ENCODE measurements at regions not wholly inside any gene's neighbourhood (a gene's known extent, or its start where the extent isn't known, plus 50 kb on each side); places are given as distances from the start of the nearest gene placed in this dataset.

GRCh38 chr17:43315858-43316521, 82.2 kb upstream of the RNU2-1 start:
- 1 to 2% methylated on average over 15 of the region's 15 CpGs for WGBS, 2 donors
- intact Hi-C loops (cut with DNase I; ENCODE audit: low total_unique reads), result no loop called here
- Histone ChIP-seq H3K4me3 (no peak overlapping the region), H3K9me3 (no peaks in the 10 kb centered on the region), H3K27me3 (no peaks in the 10 kb centered on the region), H3K36me3 (ENCODE audit: low read depth, missing control alignments) (no peaks in the 10 kb centered on the region), H3K27ac (no peak overlapping the region), H3K4me1 (no peaks in the 10 kb centered on the region)
- no peak for TF ChIP-seq CTCF (IDR thresholded peaks at IDR 0.05)
- DNase-seq, result no peak

GRCh38 chr17:43315369-43315768, 81.6 kb upstream of the RNU2-1 start:
- Histone ChIP-seq H3K27ac (no peak overlapping the region), H3K4me1 (no peaks in the 10 kb centered on the region), H3K36me3 (ENCODE audit: low read depth, missing control alignments) (no peaks in the 10 kb centered on the region), H3K4me3 (no peak overlapping the region), H3K27me3 (no peaks in the 10 kb centered on the region), H3K9me3 (no peaks in the 10 kb centered on the region)
- DNase-seq, result no peak
- TF ChIP-seq CTCF (IDR thresholded peaks at IDR 0.05) (no peak), POLR2A (IDR thresholded peaks at IDR 0.05) (no peak)
- intact Hi-C loops (cut with DNase I; ENCODE audit: low total_unique reads), result no loop called here
- WGBS, 2 donors, result 0% methylated on average over 3 to 31 of the region's 32 CpGs

- H3K4me3 ChIP-seq, result no peak overlapping the region
- no peaks in the 10 kb centered on the region for H3K27me3 ChIP-seq
- no peaks in the 10 kb centered on the region for H3K36me3 ChIP-seq (ENCODE audit: low read depth, missing control alignments)
- no peaks in the 10 kb centered on the region for H3K9me3 ChIP-seq
- WGBS, 2 donors, result 72 to 75% methylated on average over 3 of the region's 3 CpGs
- no peak overlapping the region for H3K27ac ChIP-seq
- no peak for DNase-seq
- intact Hi-C loops (cut with DNase I; ENCODE audit: low total_unique reads), result no loop called here
- TF ChIP-seq CTCF (IDR thresholded peaks at IDR 0.05), result no peak
- no peaks in the 10 kb centered on the region for H3K4me1 ChIP-seq
Observed at GRCh38 chr17:43314611-43315011, 80.8 kb upstream of the RNU2-1 start.

GRCh38 chr17:43312011-43312410, 78.2 kb upstream of the RNU2-1 start:
- Histone ChIP-seq H3K36me3 (ENCODE audit: low read depth, missing control alignments) (no peaks in the 10 kb centered on the region), H3K4me3 (no peak overlapping the region), H3K27ac (no peak overlapping the region), H3K4me1 (no peaks in the 10 kb centered on the region), H3K9me3 (no peaks in the 10 kb centered on the region), H3K27me3 (no peaks in the 10 kb centered on the region)
- intact Hi-C loops (cut with DNase I; ENCODE audit: low total_unique reads), result no loop called here
- DNase-seq, result no peak
- TF ChIP-seq POLR2A (IDR thresholded peaks at IDR 0.05) (no peak), CTCF (IDR thresholded peaks at IDR 0.05) (no peak)
- WGBS, 2 donors, result 87 to 91% methylated on average over 5 of the region's 5 CpGs

All from testis (tissue), 2 donors.